ENCODE measurements at regions not wholly inside any gene's neighbourhood (a gene's known extent, or its start where the extent isn't known, plus 50 kb on each side); places are given as distances from the start of the nearest gene placed in this dataset.

- Histone ChIP-seq H4K8ac (ENCODE audit: low read depth, low read length) (no peak overlapping the region), H3K23ac (ENCODE audit: low read depth, low read length, poor library complexity) (no peak overlapping the region), H3K18ac (ENCODE audit: low read length) (no peak overlapping the region), H3K4ac (ENCODE audit: low read length) (no peak overlapping the region), H3K4me2 (ENCODE audit: insufficient read depth, low read length, poor library complexity, severe bottlenecking) (no peak overlapping the region), H3K4me3 (ENCODE audit: low read length in 2 of 2) (no peak overlapping the region), H4K91ac (ENCODE audit: low read depth, low read length, poor library complexity) (no peak overlapping the region), H3K27me3 (ENCODE audit: control insufficient read depth in 3 of 3, insufficient read depth in 3 of 3, low read depth in 1 of 3, low read length in 3 of 3) (no peaks in the 10 kb centered on the region), H2BK15ac (ENCODE audit: low read length) (no peak overlapping the region), H2BK120ac (ENCODE audit: low read depth, low read length) (no peak overlapping the region), H3K4me1 (ENCODE audit: control insufficient read depth in 2 of 2, insufficient read depth in 1 of 2, low read depth in 1 of 2, low read length in 2 of 2) (peaks cover 2 to 3% of the 10 kb centered on the region in 2 donors), H2BK5ac (ENCODE audit: low read length) (no peak overlapping the region), H2AFZ (ENCODE audit: low read length) (no peak overlapping the region), H3K36me3 (replicated peaks in 1 of 2; ENCODE audit: control insufficient read depth in 2 of 2, insufficient read depth in 2 of 2, low read length in 2 of 2) (no peaks in the 10 kb centered on the region), H3K14ac (ENCODE audit: low read length) (no peak overlapping the region), H2BK12ac (ENCODE audit: low read length) (no peak overlapping the region), H3K9ac (ENCODE audit: low read depth, low read length, poor library complexity) (no peak overlapping the region), H3K79me1 (ENCODE audit: low read depth, low read length) (no peaks in the 10 kb centered on the region), H2AK5ac (ENCODE audit: low read depth, low read length) (no peak overlapping the region), H3K27ac (replicated peaks; ENCODE audit: low read length) (no peak overlapping the region), H3K9me3 (replicated peaks in 1 of 2; ENCODE audit: control insufficient read depth in 2 of 2, insufficient read depth in 1 of 2, low read depth in 1 of 2, low read length in 2 of 2) (no peaks in the 10 kb centered on the region)
- no peak for DNase-seq (ENCODE audit: low spot score)
- WGBS, 2 donors (ENCODE audit: extremely low coverage in 2 of 2, insufficient read length in 2 of 2, insufficient replicate concordance in 1 of 2) = no CpG with 5 or more reads among the region's 5 CpGs
Observed at GRCh38 chr22:41041532-41041931, 50.9 kb upstream of the EP300 start.
